Lung (tissue), 11 donors: ENCODE measurements at regions not wholly inside any gene's neighbourhood (a gene's known extent, or its start where the extent isn't known, plus 50 kb on each side); places are given as distances from the start of the nearest gene placed in this dataset.

Experiments used
- ATAC-seq: fragments of 200-7000 bp; cut with Tn5 transposase; one replicate; pipeline ENCODE4 v1.9.1; 2020; ENCODE audit warnings: moderate number of reproducible peaks; ENCODE audit not compliant: insufficient read depth, low FRiP score
- DNase-seq, 3 donors: peaks; one replicate each; pipeline ENCODE4 v3.0.0-alpha.2; 2013 to 2017
- H3K27ac ChIP-seq, 2 donors: one replicate each; pipeline ENCODE4 v1.5.1; 2013; ENCODE audit warnings: mild to moderate bottlenecking in 2 of 2, moderate library complexity in 2 of 2, control low read depth in 1 of 2, inconsistent platforms in 1 of 2, low read depth in 1 of 2, low read length in 1 of 2
- H3K27me3 ChIP-seq, 3 donors: one replicate each; pipeline ENCODE4 v1.5.1; 2013; ENCODE audit warnings: low read length in 2 of 3; ENCODE audit not compliant: control insufficient read depth in 3 of 3, insufficient read depth in 3 of 3
- H3K36me3 ChIP-seq, 4 donors: one replicate each; pipeline ENCODE4 v1.5.1; 2013; ENCODE audit warnings: low read length in 4 of 4, mild to moderate bottlenecking in 1 of 4, moderate library complexity in 1 of 4; ENCODE audit not compliant: control insufficient read depth in 4 of 4, insufficient read depth in 4 of 4
- H3K4me1 ChIP-seq, 5 donors: one replicate each; pipeline ENCODE4 v1.5.1; 2013; ENCODE audit warnings: low read length in 5 of 5, mild to moderate bottlenecking in 2 of 5, moderate library complexity in 1 of 5; ENCODE audit not compliant: control insufficient read depth in 5 of 5, insufficient read depth in 5 of 5
- H3K4me3 ChIP-seq: one replicate; pipeline ENCODE4 v1.5.1; 2013; ENCODE audit warnings: mild to moderate bottlenecking, control low read depth, moderate library complexity
- H3K9ac ChIP-seq, 2 donors: one replicate each; pipeline ENCODE4 v1.5.1; 2013; ENCODE audit warnings: low read length in 2 of 2, control low read depth in 1 of 2; ENCODE audit not compliant: insufficient read depth in 1 of 2
- H3K9me3 ChIP-seq, 4 donors: one replicate each; pipeline ENCODE4 v1.5.1; 2013; ENCODE audit warnings: low read length in 3 of 4, mild to moderate bottlenecking in 1 of 4, moderate library complexity in 1 of 4; ENCODE audit not compliant: control insufficient read depth in 4 of 4, insufficient read depth in 3 of 4
- WGBS, 2 donors: extraction: QIAGEN DNeasy Blood & Tissue Kit; methylation state at CpG; one replicate each; pipeline ENCODE4 v1.1.7; 2013; 5-methylcytosine and 5-hydroxymethylcytosine counted together
- TF ChIP-seq, protein P1 (sequence below): IDR thresholded peaks from 2 replicates; pipeline ENCODE4 v1.5.1; 2012; ENCODE audit warnings: mild to moderate bottlenecking; ENCODE audit errors: control extremely low read depth, extremely low read depth
- donor health status: control.
- donor health status: control.
- donor health status: Bipolar disorder and iron deficiency.
- donor health status: healthy.
- donor health status: DM: yes; HTN: yes; CAD: no.

DNA sequence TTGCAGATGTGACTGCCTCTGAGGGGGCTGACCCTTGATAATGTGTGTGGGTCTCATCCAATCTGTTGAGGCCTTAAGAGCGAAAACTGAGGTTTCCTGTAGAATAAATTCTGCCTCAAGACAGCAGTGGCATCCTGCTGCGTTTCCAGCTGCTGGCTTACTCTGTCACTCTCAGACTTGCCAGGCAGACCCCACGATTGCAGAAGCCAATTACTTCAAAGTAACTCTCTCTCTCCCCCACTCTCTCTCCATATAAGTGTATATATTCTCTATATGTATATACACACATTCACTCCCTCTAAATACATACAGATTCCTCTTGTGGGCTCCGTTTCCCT is 152.5 kb upstream of the ALKAL2 start:
- H3K27me3 ChIP-seq, result no peaks in the 10 kb centered on the region
- TF ChIP-seq, protein P1, sequence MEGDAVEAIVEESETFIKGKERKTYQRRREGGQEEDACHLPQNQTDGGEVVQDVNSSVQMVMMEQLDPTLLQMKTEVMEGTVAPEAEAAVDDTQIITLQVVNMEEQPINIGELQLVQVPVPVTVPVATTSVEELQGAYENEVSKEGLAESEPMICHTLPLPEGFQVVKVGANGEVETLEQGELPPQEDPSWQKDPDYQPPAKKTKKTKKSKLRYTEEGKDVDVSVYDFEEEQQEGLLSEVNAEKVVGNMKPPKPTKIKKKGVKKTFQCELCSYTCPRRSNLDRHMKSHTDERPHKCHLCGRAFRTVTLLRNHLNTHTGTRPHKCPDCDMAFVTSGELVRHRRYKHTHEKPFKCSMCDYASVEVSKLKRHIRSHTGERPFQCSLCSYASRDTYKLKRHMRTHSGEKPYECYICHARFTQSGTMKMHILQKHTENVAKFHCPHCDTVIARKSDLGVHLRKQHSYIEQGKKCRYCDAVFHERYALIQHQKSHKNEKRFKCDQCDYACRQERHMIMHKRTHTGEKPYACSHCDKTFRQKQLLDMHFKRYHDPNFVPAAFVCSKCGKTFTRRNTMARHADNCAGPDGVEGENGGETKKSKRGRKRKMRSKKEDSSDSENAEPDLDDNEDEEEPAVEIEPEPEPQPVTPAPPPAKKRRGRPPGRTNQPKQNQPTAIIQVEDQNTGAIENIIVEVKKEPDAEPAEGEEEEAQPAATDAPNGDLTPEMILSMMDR, result no peak
- no peak overlapping the region for H3K4me3 ChIP-seq
- H3K4me1 ChIP-seq, result peaks cover 0 to 38% (median 17%) of the 10 kb centered on the region in 5 donors
- no peak for DNase-seq
- WGBS, 2 donors, result 45 to 52% methylated on average over 4 of the region's 4 CpGs
- peak; percentile 14 for ATAC-seq
- H3K36me3 ChIP-seq, result no peaks in the 10 kb centered on the region
- no peak overlapping the region for H3K9ac ChIP-seq
- H3K27ac ChIP-seq, result peak overlapping the region in 1 of 2 donors; percentile 5
- peaks cover 0 to 4% (median 0%) of the 10 kb centered on the region in 4 donors for H3K9me3 ChIP-seq

DNA sequence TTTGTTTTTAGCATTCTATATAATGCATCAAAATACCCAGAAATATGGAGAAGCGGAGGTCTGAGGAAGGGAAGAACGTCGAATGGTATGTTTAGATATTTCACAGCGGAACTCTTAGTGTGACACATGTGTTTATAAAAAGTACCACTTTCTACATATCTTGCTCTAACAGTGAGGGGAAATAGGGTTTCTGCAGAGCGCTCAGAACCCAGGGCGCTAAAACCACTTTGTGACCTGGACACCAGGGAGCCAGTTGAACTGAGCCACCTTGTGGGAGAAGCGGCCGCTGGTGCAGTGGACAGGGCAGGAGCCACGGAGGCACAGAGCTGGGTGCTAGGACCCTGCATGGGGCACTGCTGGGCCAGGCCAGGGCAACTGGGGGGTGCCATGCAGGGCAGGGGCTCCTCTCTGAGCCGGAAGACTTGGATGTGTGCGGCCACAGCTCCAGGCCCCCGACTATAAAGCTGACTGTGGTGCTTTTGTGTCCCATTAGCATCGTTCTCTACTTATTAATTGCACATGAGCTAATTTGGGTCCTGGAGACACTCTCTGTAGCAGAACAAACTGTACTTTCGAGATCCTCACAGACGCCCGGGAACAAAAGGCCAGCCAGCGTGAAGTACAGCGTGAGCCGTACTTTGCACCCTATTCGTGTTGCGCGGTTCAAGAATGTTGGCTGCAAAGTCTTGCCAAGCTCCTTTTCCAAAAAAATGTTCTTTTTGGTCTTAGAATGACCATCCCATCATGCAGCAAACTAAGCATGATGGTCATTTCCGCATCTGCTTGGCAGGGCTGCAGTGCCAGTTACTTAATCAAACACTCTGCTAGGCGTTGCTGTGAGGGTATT is 151.9 kb upstream of the ALKAL2 start:
- 77% methylated on average over 24 of the region's 24 CpGs for WGBS, 2 donors
- Histone ChIP-seq H3K9ac (no peak overlapping the region), H3K4me3 (no peak overlapping the region), H3K27me3 (no peaks in the 10 kb centered on the region), H3K27ac (peak overlapping the region in 1 of 2 donors; percentile 48), H3K9me3 (peaks cover 0 to 4% (median 0%) of the 10 kb centered on the region in 4 donors), H3K4me1 (peaks cover 0 to 38% (median 17%) of the 10 kb centered on the region in 5 donors), H3K36me3 (no peaks in the 10 kb centered on the region)
- peak; percentile 29 for ATAC-seq
- DNase-seq, result peak; percentile 94 to 98 (median 96)
- TF ChIP-seq, protein P1, result no peak

DNA sequence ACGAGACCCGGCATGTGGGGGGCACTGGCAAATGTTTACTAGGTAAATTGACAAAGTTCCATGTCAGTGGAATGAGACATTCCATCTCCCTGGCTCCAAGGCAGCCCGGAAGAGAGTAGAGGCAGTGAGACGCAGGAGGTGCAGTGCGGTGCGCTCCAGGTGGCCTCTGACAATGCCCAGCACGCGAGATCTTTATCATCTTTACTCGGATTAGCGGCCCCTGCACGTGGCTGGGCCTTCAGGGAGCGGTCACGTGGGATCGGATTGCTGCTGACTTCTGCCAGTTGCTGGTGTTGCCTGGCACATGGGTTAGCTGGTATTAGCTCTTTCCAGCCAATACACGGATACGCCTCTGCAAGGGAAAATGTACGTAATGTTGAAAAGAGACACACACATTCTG is 151.2 kb upstream of the ALKAL2 start:
- Histone ChIP-seq H3K4me1 (peaks cover 0 to 41% (median 17%) of the 10 kb centered on the region in 5 donors), H3K9me3 (peaks cover 0 to 4% (median 0%) of the 10 kb centered on the region in 4 donors), H3K27me3 (no peaks in the 10 kb centered on the region), H3K9ac (no peak overlapping the region), H3K4me3 (no peak overlapping the region), H3K27ac (no peak overlapping the region), H3K36me3 (no peaks in the 10 kb centered on the region)
- no peak for DNase-seq
- ATAC-seq, result no peak
- 81 to 90% methylated on average over 17 of the region's 17 CpGs for WGBS, 2 donors
- TF ChIP-seq, protein P1, result no peak
